OCI-LY7 (cell line): ENCODE measurements at regions not wholly inside any gene's neighbourhood (a gene's known extent, or its start where the extent isn't known, plus 50 kb on each side); places are given as distances from the start of the nearest gene placed in this dataset.
"Not testable (repeated sequence)": the region's sequence is repeated elsewhere in the genome, so short reads cannot be mapped to it uniquely, and the experiment has no call there.

Experiments
- BruUV-seq: library from RNA; stranded (reverse); fragments of 400-500 nt; replicated peaks from 2 replicates; lab custom pipeline; 2021; lab: Mats Ljungman, UMichigan
- CTCF ChIA-PET: fragments of 300-600 bp; sonication (Branson Sonifier 250); formaldehyde crosslinking; loops from one replicate; lab custom pipeline; 2022; ENCODE audit warnings: antibody characterized with exemption; ENCODE audit not compliant: unreplicated experiment; lab: Charles Lee
- POLR2A ChIA-PET: fragments of 300-600 bp; sonication (Branson Sonifier 250); formaldehyde crosslinking; loops from one replicate; lab custom pipeline; 2022; ENCODE audit warnings: antibody characterized with exemption; lab: Charles Lee
- DNase-seq: peaks from one replicate; pipeline ENCODE4 v3.0.0-alpha.2; 2015; ENCODE audit warnings: low spot score
- H2AFZ ChIP-seq: fragments of 200-600 bp; sonication (generic), shearing (Covaris generic); 2 replicates; pipeline ENCODE4 v1.6.1; 2014; ENCODE audit warnings: mild to moderate bottlenecking, antibody characterized with exemption, low read length, moderate library complexity
- H3K27ac ChIP-seq: fragments of 200-600 bp; sonication (generic); 2 replicates; pipeline ENCODE4 v1.5.1; 2014; ENCODE audit warnings: mixed run types, low read depth, mild to moderate bottlenecking, moderate library complexity, low read length, inconsistent platforms; ENCODE audit not compliant: poor library complexity, severe bottlenecking
- H3K36me3 ChIP-seq: fragments of 200-600 bp; sonication (generic); 2 replicates; pipeline ENCODE4 v1.6.1; 2014; ENCODE audit warnings: mild to moderate bottlenecking, antibody characterized with exemption, low read length, moderate library complexity, mixed read lengths; ENCODE audit not compliant: insufficient read depth
- H3K4me1 ChIP-seq: fragments of 200-600 bp; sonication (generic); 2 replicates; pipeline ENCODE4 v1.5.1; 2014; ENCODE audit warnings: mild to moderate bottlenecking, low read length; ENCODE audit not compliant: insufficient read depth, poor library complexity, severe bottlenecking
- H3K4me2 ChIP-seq: fragments of 200-600 bp; sonication (generic); 2 replicates; pipeline ENCODE4 v1.6.1; 2014; ENCODE audit warnings: mild to moderate bottlenecking, low read length
- H3K4me3 ChIP-seq: fragments of 200-600 bp; sonication (generic); 2 replicates; pipeline ENCODE4 v1.5.1; 2014; ENCODE audit warnings: mild to moderate bottlenecking, low read depth, low read length; ENCODE audit not compliant: poor library complexity, severe bottlenecking
- H3K79me2 ChIP-seq: fragments of 200-600 bp; sonication (generic); 2 replicates; pipeline ENCODE4 v1.6.1; 2016; ENCODE audit warnings: low read depth, mild to moderate bottlenecking, low read length, moderate library complexity, mixed read lengths; ENCODE audit not compliant: insufficient read depth
- H3K9me2 ChIP-seq: fragments of 200-600 bp; sonication (generic); 2 replicates; pipeline ENCODE4 v1.6.1; 2016; ENCODE audit warnings: mild to moderate bottlenecking, low read length, mixed read lengths; ENCODE audit not compliant: insufficient read depth
- H3K9me3 ChIP-seq: fragments of 200-600 bp; sonication (generic); 2 replicates; pipeline ENCODE4 v1.6.1; 2014; ENCODE audit warnings: mild to moderate bottlenecking, mixed run types, low read length, mixed read lengths
- H4K20me1 ChIP-seq: fragments of 200-600 bp; sonication (generic); 2 replicates; pipeline ENCODE4 v1.6.1; 2014; ENCODE audit warnings: mild to moderate bottlenecking, antibody characterized with exemption, low read length, moderate library complexity, mixed read lengths; ENCODE audit not compliant: insufficient read depth
- CTCF ChIP-seq: fragments of 200-600 bp; sonication (generic); conservative IDR thresholded peaks from 2 replicates; pipeline ENCODE4 v1.5.1; 2014; ENCODE audit warnings: mild to moderate bottlenecking, antibody characterized with exemption, low read length, moderate library complexity, mixed read lengths
- EZH2phosphoT487 ChIP-seq: fragments of 200-600 bp; sonication (generic); IDR thresholded peaks from 2 replicates; pipeline ENCODE4 v1.6.1; 2018; ENCODE audit warnings: low read depth, borderline replicate concordance, mild to moderate bottlenecking, mixed run types, antibody characterized with exemption, low read length, moderate library complexity, mixed read lengths
- intact Hi-C: fragments of 100-400 bp; cut with micrococcal nuclease; formaldehyde crosslinking; loops from one replicate; pipeline ENCODE4 v1.10.0; 2022; ENCODE audit not compliant: unreplicated experiment

- no peaks in the 10 kb centered on the region for H4K20me1 ChIP-seq
- TF ChIP-seq CTCF (no peak), EZH2phosphoT487 (no peak)
- H3K9me2 ChIP-seq, result no peaks in the 10 kb centered on the region
- H3K4me3 ChIP-seq, result no peak overlapping the region
- H3K27ac ChIP-seq, result no peak overlapping the region
- no peak overlapping the region for H3K4me2 ChIP-seq
- no peaks in the 10 kb centered on the region for H3K4me1 ChIP-seq
- ChIA-PET CTCF (no interaction called here), POLR2A (no interaction called here)
- BruUV-seq, result no TSS peak
- intact Hi-C loops, result no loop called here
- H3K9me3 ChIP-seq, result no peaks in the 10 kb centered on the region
- DNase-seq, result no peak
- no peak overlapping the region for H2AFZ ChIP-seq
- H3K36me3 ChIP-seq, result no peaks in the 10 kb centered on the region
- no peaks in the 10 kb centered on the region for H3K79me2 ChIP-seq
Measured at GRCh38 chr17:77804796-77805426, 153.6 kb upstream of the TNRC6C start.

- H3K9me3 ChIP-seq, H3K4me3 ChIP-seq, H3K4me2 ChIP-seq, H3K79me2 ChIP-seq, POLR2A ChIA-PET, BruUV-seq, H2AFZ ChIP-seq, intact Hi-C loops, H3K4me1 ChIP-seq, DNase-seq, H3K27ac ChIP-seq, H3K36me3 ChIP-seq, H4K20me1 ChIP-seq, H3K9me2 ChIP-seq: not testable (repeated sequence)
- CTCF ChIA-PET, result interaction anchor here (0.6 kb wide), 1 partner anchor 155 kb away, joined by 3 read pairs; no protein-coding TSS in a partner anchor
Measured at GRCh38 chr17:77805970-77806369, 152.5 kb upstream of the TNRC6C start.

GRCh38 chr17:77807051-77807745 is 151.3 kb upstream of the TNRC6C start:
- POLR2A ChIA-PET, result no interaction called here
- Histone ChIP-seq H3K4me2 (no peak overlapping the region), H3K27ac (no peak overlapping the region), H3K9me3 (no peaks in the 10 kb centered on the region), H3K36me3 (no peaks in the 10 kb centered on the region), H2AFZ (no peak overlapping the region), H3K4me3 (no peak overlapping the region), H4K20me1 (no peaks in the 10 kb centered on the region), H3K79me2 (no peaks in the 10 kb centered on the region), H3K4me1 (no peaks in the 10 kb centered on the region), H3K9me2 (no peaks in the 10 kb centered on the region)
- CTCF ChIA-PET, result no interaction called here
- no peak for TF ChIP-seq EZH2phosphoT487
- no peak for TF ChIP-seq CTCF
- intact Hi-C loops, result no loop called here
- no TSS peak for BruUV-seq
- no peak for DNase-seq
